IgD-negative memory B cell (primary cell): ENCODE measurements at regions not wholly inside any gene's neighbourhood (a gene's known extent, or its start where the extent isn't known, plus 50 kb on each side); places are given as distances from the start of the nearest gene placed in this dataset.
"Not testable (repeated sequence)": the region's sequence is repeated elsewhere in the genome, so short reads cannot be mapped to it uniquely, and the experiment has no call there.

Experiments used
- H3K27ac Mint-ChIP-seq, 3 donors: one replicate each; pipeline ENCODE4 v1.8.0; 2020 to 2022; ENCODE audit warnings: mild to moderate bottlenecking in 3 of 3, mixed read lengths in 3 of 3, moderate library complexity in 1 of 3
- H3K27me3 Mint-ChIP-seq: one replicate; pipeline ENCODE4 v1.8.0; 2021; ENCODE audit warnings: mixed read lengths
- H3K36me3 Mint-ChIP-seq: one replicate; pipeline ENCODE4 v1.8.0; 2020; ENCODE audit warnings: mild to moderate bottlenecking, mixed read lengths
- H3K4me1 Mint-ChIP-seq, 3 donors: one replicate each; pipeline ENCODE4 v1.8.0; 2020 to 2022; ENCODE audit warnings: mixed read lengths in 3 of 3, mild to moderate bottlenecking in 1 of 3
- H3K4me3 Mint-ChIP-seq, 4 donors: one replicate each; pipeline ENCODE4 v1.8.0; 2020 to 2022; ENCODE audit warnings: mild to moderate bottlenecking in 4 of 4, mixed read lengths in 4 of 4, moderate library complexity in 3 of 4
- H3K9me3 Mint-ChIP-seq, 3 donors: one replicate each; pipeline ENCODE4 v1.8.0; 2020 to 2021; ENCODE audit warnings: mixed read lengths in 3 of 3, mild to moderate bottlenecking in 1 of 3

GRCh38 chr5:84961193-84961592 is 576.5 kb upstream of the EDIL3 start:
- no peaks in the 10 kb centered on the region for H3K27me3 Mint-ChIP-seq
- H3K27ac Mint-ChIP-seq: no peak overlapping the region
- H3K4me3 Mint-ChIP-seq: no peak overlapping the region
- H3K36me3 Mint-ChIP-seq: no peaks in the 10 kb centered on the region
- H3K4me1 Mint-ChIP-seq: no peaks in the 10 kb centered on the region
- H3K9me3 Mint-ChIP-seq: peaks cover 0 to 3% (median 3%) of the 10 kb centered on the region in 3 donors

- Mint-ChIP-seq H3K27me3 (no peaks in the 10 kb centered on the region), H3K4me1 (no peaks in the 10 kb centered on the region), H3K9me3 (peaks cover 0 to 3% (median 3%) of the 10 kb centered on the region in 3 donors), H3K27ac (no peak overlapping the region), H3K4me3 (no peak overlapping the region), H3K36me3 (no peaks in the 10 kb centered on the region)
Observed at GRCh38 chr5:84961903-84962302, 577.2 kb upstream of the EDIL3 start.

DNA sequence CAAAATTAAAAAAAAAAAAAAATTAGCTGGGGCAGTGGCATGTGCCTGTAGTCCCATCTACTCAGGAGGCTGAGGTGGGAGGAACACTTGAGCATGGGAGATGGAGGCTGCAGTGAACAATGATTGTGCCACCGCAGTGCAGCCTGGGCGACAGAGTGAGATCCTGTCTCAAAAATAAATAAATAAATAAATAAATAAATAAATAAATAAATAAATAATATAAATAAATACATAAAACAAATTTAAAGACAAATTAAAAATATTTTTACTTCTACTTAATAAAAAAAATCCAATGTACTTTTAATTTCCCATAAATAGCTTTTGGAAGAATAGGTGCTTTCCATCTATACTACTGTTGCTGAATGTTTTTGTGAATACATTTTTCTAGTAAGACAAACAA is 598.4 kb upstream of the EDIL3 start:
- Mint-ChIP-seq H3K36me3 (no peaks in the 10 kb centered on the region), H3K4me3 (no peak overlapping the region), H3K4me1 (no peaks in the 10 kb centered on the region), H3K27ac (no peak overlapping the region), H3K27me3 (no peaks in the 10 kb centered on the region), H3K9me3 (no peaks in the 10 kb centered on the region)

- Mint-ChIP-seq H3K27ac (no peak overlapping the region), H3K9me3 (no peaks in the 10 kb centered on the region), H3K4me3 (no peak overlapping the region), H3K36me3 (no peaks in the 10 kb centered on the region), H3K4me1 (no peaks in the 10 kb centered on the region), H3K27me3 (no peaks in the 10 kb centered on the region)
Observed at GRCh38 chr5:84985148-84985547, 600.5 kb upstream of the EDIL3 start.

GRCh38 chr5:84986688-84987087 is 602.0 kb upstream of the EDIL3 start:
- Mint-ChIP-seq H3K4me1 (no peaks in the 10 kb centered on the region), H3K36me3 (no peaks in the 10 kb centered on the region), H3K4me3 (no peak overlapping the region), H3K9me3 (no peaks in the 10 kb centered on the region), H3K27me3 (no peaks in the 10 kb centered on the region), H3K27ac (no peak overlapping the region)

- Mint-ChIP-seq H3K9me3 (no peaks in the 10 kb centered on the region), H3K27me3 (no peaks in the 10 kb centered on the region), H3K27ac (no peak overlapping the region), H3K4me1 (no peaks in the 10 kb centered on the region), H3K36me3 (no peaks in the 10 kb centered on the region), H3K4me3 (no peak overlapping the region)
Observed at GRCh38 chr5:85000671-85001070, 616.0 kb upstream of the EDIL3 start.

DNA sequence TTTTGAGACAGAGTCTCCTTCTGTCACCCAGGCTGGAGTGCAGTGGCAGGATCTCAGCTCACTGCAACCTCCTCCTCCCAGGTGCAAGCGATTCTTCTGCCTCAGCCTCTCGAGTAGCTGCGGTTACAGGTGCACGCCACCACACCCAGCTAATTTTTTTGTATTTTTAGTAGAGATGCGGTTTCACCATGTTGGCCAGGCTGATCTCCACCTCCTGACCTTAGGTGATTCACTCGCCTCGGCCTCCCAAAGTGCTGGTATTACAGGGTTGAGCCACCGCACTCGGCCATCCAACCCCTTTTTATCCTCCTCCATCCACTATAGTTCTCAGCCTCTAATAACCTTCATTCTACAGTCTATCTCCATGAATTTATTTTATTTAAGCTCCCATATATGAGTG is 617.3 kb upstream of the EDIL3 start:
- not testable (repeated sequence) for H3K9me3 Mint-ChIP-seq, H3K4me3 Mint-ChIP-seq, H3K36me3 Mint-ChIP-seq, H3K4me1 Mint-ChIP-seq, H3K27ac Mint-ChIP-seq, H3K27me3 Mint-ChIP-seq

- Mint-ChIP-seq H3K36me3 (no peaks in the 10 kb centered on the region), H3K4me3 (no peak overlapping the region), H3K4me1 (no peaks in the 10 kb centered on the region), H3K9me3 (peaks cover 0 to 2% (median 0%) of the 10 kb centered on the region in 3 donors), H3K27ac (no peak overlapping the region), H3K27me3 (no peaks in the 10 kb centered on the region)
Observed at GRCh38 chr5:85010014-85010562, 625.4 kb upstream of the EDIL3 start.

DNA sequence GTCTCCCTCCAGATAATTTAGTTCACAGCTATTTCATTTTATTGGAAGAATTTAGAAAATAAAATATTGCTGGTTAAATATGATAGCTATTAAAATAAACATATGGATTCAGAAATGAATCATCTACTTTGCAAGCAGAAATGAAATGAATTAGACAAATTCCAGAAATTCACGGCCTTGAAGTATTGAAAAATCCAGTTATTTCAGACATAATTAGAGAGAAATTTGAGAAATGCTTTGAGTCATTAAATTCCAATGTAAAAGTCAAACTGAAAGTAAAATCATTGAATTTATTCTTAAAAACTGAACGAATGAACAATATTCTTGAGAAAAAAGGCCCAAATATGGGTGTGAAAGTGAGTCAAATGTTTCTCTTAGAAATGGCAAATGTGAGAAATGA is 632.6 kb upstream of the EDIL3 start:
- H3K27me3 Mint-ChIP-seq: no peaks in the 10 kb centered on the region
- no peak overlapping the region for H3K27ac Mint-ChIP-seq
- peaks cover 0 to 11% (median 0%) of the 10 kb centered on the region in 3 donors for H3K9me3 Mint-ChIP-seq
- H3K4me3 Mint-ChIP-seq: no peak overlapping the region
- no peaks in the 10 kb centered on the region for H3K36me3 Mint-ChIP-seq
- no peaks in the 10 kb centered on the region for H3K4me1 Mint-ChIP-seq

DNA sequence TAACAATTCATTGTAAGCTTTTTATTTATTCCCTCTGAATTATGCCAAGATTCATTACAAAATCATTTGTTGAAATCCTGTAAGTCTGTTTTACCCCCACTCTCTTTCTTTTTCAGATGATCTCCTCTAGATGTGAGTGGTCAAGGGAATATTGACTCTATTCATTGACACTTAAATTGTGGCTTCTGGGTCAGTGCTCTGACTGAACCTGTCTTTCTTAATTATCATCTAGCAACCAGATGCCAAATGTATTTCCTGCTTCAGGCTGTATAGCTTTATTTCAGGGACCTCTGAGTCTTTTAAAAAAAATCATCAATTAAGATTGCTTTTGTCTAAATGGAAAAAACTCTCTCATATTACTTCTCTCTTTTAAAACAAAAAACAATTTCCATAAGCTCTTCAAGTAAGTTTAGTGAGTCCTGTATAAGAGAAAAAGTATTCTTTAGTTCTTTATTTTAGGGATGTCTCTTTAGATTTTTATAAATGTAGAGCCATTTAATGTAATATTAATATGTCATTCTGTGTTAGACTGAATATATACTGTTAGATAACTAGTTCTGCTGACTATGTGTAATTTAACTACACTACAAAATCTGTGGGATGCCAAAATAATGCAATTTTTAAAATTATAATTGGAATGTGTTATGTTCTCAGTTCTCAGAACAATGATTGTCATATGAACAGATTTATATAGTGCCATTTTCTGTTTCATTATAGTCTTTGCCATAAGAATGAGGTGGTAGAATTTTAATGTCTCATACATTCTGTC is 645.8 kb upstream of the EDIL3 start:
- no peaks in the 10 kb centered on the region for H3K36me3 Mint-ChIP-seq
- peaks cover 0 to 3% (median 2%) of the 10 kb centered on the region in 3 donors for H3K9me3 Mint-ChIP-seq
- no peaks in the 10 kb centered on the region for H3K4me1 Mint-ChIP-seq

DNA sequence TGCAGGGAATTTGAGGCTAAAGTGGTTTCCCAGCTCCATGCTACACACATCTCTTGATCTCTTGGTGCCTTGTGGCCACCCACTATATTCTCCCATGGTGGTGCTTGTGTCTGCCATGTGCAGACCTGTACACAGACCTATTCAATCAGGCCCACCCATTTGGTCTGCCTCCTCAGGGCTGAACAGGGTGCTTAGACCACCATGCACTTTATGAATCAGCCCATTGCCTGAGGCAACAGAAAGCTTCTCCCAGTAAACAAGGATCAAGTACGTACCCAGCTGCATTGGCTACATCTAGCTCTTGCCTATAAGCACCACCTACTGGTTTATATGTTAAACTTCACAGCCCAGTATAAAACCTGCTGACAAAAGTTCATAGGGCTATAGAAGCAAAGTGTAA is 664.3 kb upstream of the EDIL3 start:
- Mint-ChIP-seq H3K27me3 (no peaks in the 10 kb centered on the region), H3K27ac (no peak overlapping the region), H3K4me3 (no peak overlapping the region), H3K36me3 (no peaks in the 10 kb centered on the region), H3K4me1 (no peaks in the 10 kb centered on the region), H3K9me3 (peaks cover 0 to 6% (median 0%) of the 10 kb centered on the region in 3 donors)

More for the DNA sequence above, 645.8 kb upstream of the EDIL3 start:
- H3K27me3 Mint-ChIP-seq: no peaks in the 10 kb centered on the region
- no peak overlapping the region for H3K27ac Mint-ChIP-seq
- no peak overlapping the region for H3K4me3 Mint-ChIP-seq

DNA sequence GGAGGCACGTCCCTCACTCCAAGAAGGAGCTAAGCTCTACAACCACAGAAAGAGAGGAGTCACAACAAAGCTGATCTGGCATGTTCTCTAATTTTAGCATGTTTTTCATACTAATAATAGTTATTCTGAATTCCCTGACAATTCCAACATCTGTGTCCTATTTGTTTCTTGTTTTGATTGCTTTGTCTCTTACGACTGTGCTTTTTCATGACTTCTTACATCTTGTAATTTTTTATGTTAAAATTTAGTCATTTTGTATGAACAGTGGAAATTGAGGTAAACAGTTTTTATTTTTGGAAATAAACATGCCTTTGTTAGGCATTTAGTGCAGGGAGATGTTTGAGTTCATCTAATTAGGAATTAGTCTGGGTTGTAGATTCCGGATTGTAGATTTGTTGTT is 668.1 kb upstream of the EDIL3 start:
- no peaks in the 10 kb centered on the region for H3K27me3 Mint-ChIP-seq
- H3K9me3 Mint-ChIP-seq: peaks cover 0 to 6% (median 3%) of the 10 kb centered on the region in 3 donors
- no peak overlapping the region for H3K27ac Mint-ChIP-seq
- H3K4me1 Mint-ChIP-seq: no peaks in the 10 kb centered on the region
- no peaks in the 10 kb centered on the region for H3K36me3 Mint-ChIP-seq
- no peak overlapping the region for H3K4me3 Mint-ChIP-seq

- Mint-ChIP-seq H3K27ac (no peak overlapping the region), H3K9me3 (peaks cover 2 to 12% (median 2%) of the 10 kb centered on the region in 3 donors), H3K36me3 (no peaks in the 10 kb centered on the region), H3K4me1 (no peaks in the 10 kb centered on the region), H3K4me3 (no peak overlapping the region), H3K27me3 (no peaks in the 10 kb centered on the region)
Observed at GRCh38 chr5:85069659-85070640, 685.3 kb upstream of the EDIL3 start.

GRCh38 chr5:85077581-85077980 is 692.9 kb upstream of the EDIL3 start:
- H3K4me1 Mint-ChIP-seq: no peaks in the 10 kb centered on the region
- H3K27ac Mint-ChIP-seq: no peak overlapping the region
- H3K9me3 Mint-ChIP-seq: peaks cover 0 to 8% (median 2%) of the 10 kb centered on the region in 3 donors
- H3K4me3 Mint-ChIP-seq: no peak overlapping the region
- H3K36me3 Mint-ChIP-seq: no peaks in the 10 kb centered on the region
- no peaks in the 10 kb centered on the region for H3K27me3 Mint-ChIP-seq

GRCh38 chr5:85096421-85096820 is 711.7 kb upstream of the EDIL3 start:
- no peaks in the 10 kb centered on the region for H3K36me3 Mint-ChIP-seq
- peaks cover 0 to 15% (median 2%) of the 10 kb centered on the region in 3 donors for H3K9me3 Mint-ChIP-seq
- H3K4me1 Mint-ChIP-seq: no peaks in the 10 kb centered on the region
- H3K27ac Mint-ChIP-seq: no peak overlapping the region
- H3K4me3 Mint-ChIP-seq: no peak overlapping the region
- H3K27me3 Mint-ChIP-seq: no peaks in the 10 kb centered on the region
